SU-DHL-6 (cell line): ENCODE measurements at regions not wholly inside any gene's neighbourhood (a gene's known extent, or its start where the extent isn't known, plus 50 kb on each side); places are given as distances from the start of the nearest gene placed in this dataset.

Experiments used
- EZH2phosphoT487 ChIP-seq: fragments of 200-600 bp; sonication (generic), shearing (Covaris generic); conservative IDR thresholded peaks from 2 replicates; pipeline ENCODE4 v1.6.1; 2018; ENCODE audit warnings: mild to moderate bottlenecking, antibody characterized with exemption, low read length, moderate library complexity, mixed read lengths
- TF ChIP-seq, protein P1 (sequence below): fragments of 200-600 bp; sonication (generic); IDR thresholded peaks from one replicate; pipeline ENCODE4 v1.5.1; 2017; ENCODE audit warnings: antibody characterized with exemption, mild to moderate bottlenecking, low read length, moderate library complexity; ENCODE audit not compliant: insufficient read depth, poor library complexity, severe bottlenecking

DNA sequence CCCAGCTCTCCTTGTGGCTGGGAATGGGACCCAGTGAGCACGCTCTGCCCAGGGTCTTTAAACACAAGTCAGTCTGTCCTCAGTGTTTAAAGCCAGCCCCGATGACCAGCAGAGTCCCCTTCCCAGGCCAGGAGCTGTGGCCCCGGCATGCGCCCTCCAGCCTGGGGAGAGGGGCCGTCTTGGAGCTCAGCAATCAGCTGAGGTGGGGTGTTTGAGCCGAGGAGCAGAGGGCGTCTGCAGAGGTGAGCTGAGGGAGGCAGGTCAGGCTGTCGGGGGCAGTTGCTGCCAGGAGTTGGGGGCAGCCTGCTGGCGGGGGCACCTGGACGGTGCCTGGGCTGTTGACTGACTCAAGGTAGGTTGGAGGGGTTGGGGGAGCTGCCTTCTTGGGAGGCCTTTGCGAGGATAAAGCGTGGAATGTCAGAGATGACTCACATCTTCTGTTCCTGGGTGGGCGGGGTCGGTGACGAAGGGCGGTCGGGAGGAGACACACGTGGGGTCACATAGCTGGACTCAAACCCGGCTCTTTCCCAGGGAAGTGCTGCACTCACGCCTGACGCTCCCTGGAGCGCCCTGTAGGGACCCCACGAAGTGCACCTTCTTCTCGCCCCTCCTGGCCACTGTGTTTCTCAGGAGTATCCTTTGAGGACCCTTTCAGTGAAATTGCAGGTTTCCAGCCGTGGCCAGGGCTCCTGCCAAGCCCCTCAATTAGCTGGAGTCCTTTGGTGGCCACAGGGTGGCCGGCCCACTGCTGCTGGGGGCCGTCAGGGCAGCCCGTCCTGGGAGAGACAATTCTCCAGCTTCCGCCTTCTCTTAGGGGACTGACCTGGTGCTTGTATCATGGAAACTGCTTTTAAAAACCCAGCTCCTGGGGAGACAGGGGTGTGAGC lies 86.2 kb downstream of the SIK1 start:
- TF ChIP-seq, protein P1, sequence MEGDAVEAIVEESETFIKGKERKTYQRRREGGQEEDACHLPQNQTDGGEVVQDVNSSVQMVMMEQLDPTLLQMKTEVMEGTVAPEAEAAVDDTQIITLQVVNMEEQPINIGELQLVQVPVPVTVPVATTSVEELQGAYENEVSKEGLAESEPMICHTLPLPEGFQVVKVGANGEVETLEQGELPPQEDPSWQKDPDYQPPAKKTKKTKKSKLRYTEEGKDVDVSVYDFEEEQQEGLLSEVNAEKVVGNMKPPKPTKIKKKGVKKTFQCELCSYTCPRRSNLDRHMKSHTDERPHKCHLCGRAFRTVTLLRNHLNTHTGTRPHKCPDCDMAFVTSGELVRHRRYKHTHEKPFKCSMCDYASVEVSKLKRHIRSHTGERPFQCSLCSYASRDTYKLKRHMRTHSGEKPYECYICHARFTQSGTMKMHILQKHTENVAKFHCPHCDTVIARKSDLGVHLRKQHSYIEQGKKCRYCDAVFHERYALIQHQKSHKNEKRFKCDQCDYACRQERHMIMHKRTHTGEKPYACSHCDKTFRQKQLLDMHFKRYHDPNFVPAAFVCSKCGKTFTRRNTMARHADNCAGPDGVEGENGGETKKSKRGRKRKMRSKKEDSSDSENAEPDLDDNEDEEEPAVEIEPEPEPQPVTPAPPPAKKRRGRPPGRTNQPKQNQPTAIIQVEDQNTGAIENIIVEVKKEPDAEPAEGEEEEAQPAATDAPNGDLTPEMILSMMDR: no peak
- TF ChIP-seq EZH2phosphoT487: no peak
